Cardiac fibroblast (primary cell): ENCODE measurements at regions not wholly inside any gene's neighbourhood (a gene's known extent, or its start where the extent isn't known, plus 50 kb on each side); places are given as distances from the start of the nearest gene placed in this dataset.

Source experiments
- DNase-seq, 2 donors: peaks; one replicate each; pipeline versions ENCODE4 v3.0.0 to v3.0.0-alpha.2; 2010; ENCODE audit warnings: low read depth in 2 of 2
- H3K4me3 ChIP-seq, 2 donors: replicated peaks in 1 of 2; 1 replicate in 1 of 2; 2 replicates in 1 of 2; pipeline ENCODE4 v1.5.1; 2011; ENCODE audit warnings: low read depth in 2 of 2, low read length in 2 of 2, mild to moderate bottlenecking in 2 of 2, moderate library complexity in 1 of 2
- CTCF ChIP-seq: IDR thresholded peaks from one replicate; pipeline ENCODE4 v1.5.1; 2011; ENCODE audit warnings: low read depth, mild to moderate bottlenecking, low read length, inconsistent platforms

GRCh38 chr6:105802703-105803102 is 283.4 kb upstream of the PRDM1 start:
- no peak for DNase-seq
- no peak for TF ChIP-seq CTCF
- H3K4me3 ChIP-seq = no peak overlapping the region

- no peak for DNase-seq
- TF ChIP-seq CTCF = no peak
- no peak overlapping the region for H3K4me3 ChIP-seq
Observed at GRCh38 chr6:105800871-105801270, 285.3 kb upstream of the PRDM1 start.

DNA sequence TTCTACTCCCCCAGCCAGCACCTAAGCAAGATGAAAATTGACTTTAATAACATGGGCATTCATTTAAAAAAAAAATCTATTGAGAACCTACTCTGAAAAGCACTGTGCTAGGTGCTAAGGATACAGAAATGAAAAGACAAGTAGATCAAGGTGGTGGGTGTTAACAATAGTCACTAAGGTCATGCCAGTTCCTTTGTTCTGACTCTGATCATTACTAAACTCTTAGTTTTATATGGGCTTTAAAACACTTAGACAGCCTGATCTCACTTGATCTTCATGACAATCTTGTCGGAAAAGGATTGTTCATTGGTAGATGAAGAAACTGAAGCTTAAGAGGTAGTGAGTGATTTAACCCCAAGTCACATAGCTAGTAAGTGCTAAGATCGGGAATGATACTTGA is 285.7 kb upstream of the PRDM1 start:
- no peak overlapping the region for H3K4me3 ChIP-seq
- no peak for DNase-seq
- no peak for TF ChIP-seq CTCF

DNA sequence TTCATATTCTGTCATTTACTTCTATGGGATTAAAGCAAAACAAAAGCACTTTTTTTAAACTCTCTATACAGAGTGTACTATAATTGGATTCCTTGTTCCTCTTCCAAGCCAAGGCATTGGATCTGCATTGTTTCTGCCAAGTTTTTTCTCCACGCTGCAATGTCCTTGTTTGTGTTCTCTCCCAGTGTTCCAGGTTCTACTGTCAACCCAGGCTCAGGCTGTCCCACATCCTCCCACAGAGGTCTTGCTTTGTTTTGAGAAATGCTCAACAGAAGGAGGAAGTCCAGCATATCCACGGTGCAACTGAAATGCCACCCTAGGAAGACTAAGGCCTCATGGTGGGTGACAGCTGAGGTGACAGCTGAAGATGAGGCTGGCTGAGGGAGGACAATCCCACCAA is 287.1 kb upstream of the PRDM1 start:
- DNase-seq = peak in 1 of 2 donors; percentile 29
- H3K4me3 ChIP-seq = no peak overlapping the region
- TF ChIP-seq CTCF = no peak

DNA sequence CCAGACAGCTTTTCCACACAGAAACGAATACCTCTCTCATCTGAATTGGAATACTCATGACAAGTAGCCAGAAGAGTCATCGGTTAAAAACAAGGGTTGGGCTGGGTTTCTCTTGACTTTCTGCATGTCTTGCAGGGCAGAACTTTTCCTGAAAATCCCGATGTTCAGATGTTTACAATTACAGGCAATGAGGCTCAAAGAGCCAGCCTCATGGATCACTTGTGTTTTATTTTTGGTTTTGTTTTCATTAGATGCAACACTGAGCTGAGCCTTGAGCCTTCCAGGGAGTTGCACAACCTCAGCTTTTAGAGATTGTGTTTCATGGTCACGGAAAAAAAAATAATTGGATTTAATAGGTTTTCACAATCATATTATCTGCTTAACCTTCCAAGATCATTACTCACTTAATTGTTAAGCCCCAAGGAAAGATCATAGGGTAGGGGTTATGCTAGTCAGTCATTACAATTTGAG is 288.1 kb upstream of the PRDM1 start:
- DNase-seq = peak; percentile 32 to 65
- no peak overlapping the region for H3K4me3 ChIP-seq
- TF ChIP-seq CTCF = no peak

DNA sequence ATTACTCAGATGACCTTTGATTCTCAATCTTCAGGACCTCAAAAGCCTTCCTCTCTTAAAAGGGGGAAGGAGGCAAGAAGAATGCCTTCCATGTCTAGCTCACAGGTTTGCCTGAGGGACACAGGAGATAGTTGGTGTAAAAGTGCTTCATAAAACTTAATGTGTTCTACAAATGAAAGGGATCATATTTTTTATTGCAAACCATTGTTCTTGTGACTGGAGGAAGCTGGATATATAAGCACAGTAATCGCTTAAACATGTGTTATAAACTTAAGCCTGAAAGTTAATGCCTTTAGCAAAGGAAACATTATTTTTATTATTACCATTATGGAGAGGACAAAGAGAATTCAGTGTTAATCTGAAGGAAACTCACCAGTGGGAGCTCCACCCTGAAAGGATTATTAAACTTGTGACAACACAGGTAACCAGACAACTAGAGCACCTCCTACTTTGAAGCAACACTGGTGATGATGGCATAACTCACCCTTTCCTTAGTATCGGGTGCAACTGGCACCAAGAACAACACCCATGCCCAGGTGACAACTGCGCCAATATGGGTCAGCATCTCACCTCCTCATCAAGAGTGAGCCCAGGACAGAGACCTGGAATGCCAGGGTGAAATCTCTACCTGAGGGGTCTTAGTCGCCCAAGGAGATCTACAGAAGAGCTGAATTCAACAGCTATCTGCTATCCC is 288.7 kb upstream of the PRDM1 start:
- no peak for DNase-seq
- no peak for TF ChIP-seq CTCF
- no peak overlapping the region for H3K4me3 ChIP-seq
